ENCODE measurements at regions not wholly inside any gene's neighbourhood (a gene's known extent, or its start where the extent isn't known, plus 50 kb on each side); places are given as distances from the start of the nearest gene placed in this dataset.
"Not testable (repeated sequence)": the region's sequence is repeated elsewhere in the genome, so short reads cannot be mapped to it uniquely, and the experiment has no call there.

DNA sequence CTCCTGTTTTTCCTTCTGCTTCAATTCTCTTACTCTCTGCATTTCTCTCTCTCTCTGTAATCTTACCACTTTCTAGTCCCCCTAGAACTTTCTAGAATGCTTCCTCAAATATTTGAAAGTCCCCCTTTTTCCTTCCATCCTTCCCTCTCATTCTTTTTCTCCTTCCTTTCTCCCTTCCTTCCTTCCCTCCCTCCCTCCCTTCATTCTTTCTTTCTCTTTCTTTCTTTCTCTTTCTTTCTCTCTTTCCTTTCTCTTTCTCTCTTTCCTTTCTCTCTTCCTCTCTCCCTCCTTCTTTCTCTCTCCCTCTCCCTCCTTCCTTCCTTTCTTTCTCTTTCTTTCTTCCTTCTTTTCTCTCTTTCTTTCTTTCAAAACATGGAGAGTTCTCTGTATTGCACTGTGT lies 201.4 kb upstream of the IGF1 start:
- TF ChIP-seq, protein P1, sequence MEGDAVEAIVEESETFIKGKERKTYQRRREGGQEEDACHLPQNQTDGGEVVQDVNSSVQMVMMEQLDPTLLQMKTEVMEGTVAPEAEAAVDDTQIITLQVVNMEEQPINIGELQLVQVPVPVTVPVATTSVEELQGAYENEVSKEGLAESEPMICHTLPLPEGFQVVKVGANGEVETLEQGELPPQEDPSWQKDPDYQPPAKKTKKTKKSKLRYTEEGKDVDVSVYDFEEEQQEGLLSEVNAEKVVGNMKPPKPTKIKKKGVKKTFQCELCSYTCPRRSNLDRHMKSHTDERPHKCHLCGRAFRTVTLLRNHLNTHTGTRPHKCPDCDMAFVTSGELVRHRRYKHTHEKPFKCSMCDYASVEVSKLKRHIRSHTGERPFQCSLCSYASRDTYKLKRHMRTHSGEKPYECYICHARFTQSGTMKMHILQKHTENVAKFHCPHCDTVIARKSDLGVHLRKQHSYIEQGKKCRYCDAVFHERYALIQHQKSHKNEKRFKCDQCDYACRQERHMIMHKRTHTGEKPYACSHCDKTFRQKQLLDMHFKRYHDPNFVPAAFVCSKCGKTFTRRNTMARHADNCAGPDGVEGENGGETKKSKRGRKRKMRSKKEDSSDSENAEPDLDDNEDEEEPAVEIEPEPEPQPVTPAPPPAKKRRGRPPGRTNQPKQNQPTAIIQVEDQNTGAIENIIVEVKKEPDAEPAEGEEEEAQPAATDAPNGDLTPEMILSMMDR (IDR thresholded peaks at IDR 0.05; ENCODE audit: insufficient read depth, low read length, missing control alignments), result no peak
- CTCF ChIA-PET, result no interaction called here
- POLR2A ChIA-PET, result no interaction called here
- DNase-seq (ENCODE audit: low read depth, low spot score), result no peak
- H3K4me3 ChIP-seq (ENCODE audit: low read depth, low read length), result no peak overlapping the region

DNA sequence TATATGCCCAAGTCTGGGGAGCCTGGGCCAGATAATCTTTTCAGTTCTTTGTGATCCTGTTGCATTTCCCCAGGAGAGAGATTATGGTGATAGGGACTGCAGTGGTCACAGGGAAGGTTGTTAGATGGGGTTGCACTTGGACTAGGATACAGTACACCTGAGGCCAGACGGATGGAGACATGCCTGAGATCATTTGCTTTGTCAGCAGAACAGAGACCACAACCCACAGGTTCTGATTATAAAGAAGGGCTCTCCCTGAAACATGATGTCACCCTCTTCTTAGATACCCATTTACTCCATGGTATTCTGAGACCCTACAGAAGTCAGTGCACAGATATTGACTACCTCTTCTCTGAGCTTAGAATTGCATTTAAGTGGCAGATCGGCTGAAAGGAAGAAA lies 200.9 kb upstream of the IGF1 start:
- no peak for DNase-seq (ENCODE audit: low read depth, low spot score)
- no peak overlapping the region for H3K4me3 ChIP-seq (ENCODE audit: low read depth, low read length)
- TF ChIP-seq, protein P1 (IDR thresholded peaks at IDR 0.05; ENCODE audit: insufficient read depth, low read length, missing control alignments), result no peak
- CTCF ChIA-PET, result interaction anchor here (1.3 kb wide), 1 partner anchor 199 kb away, joined by 3 read pairs; no protein-coding TSS in a partner anchor
- POLR2A ChIA-PET, result no interaction called here

DNA sequence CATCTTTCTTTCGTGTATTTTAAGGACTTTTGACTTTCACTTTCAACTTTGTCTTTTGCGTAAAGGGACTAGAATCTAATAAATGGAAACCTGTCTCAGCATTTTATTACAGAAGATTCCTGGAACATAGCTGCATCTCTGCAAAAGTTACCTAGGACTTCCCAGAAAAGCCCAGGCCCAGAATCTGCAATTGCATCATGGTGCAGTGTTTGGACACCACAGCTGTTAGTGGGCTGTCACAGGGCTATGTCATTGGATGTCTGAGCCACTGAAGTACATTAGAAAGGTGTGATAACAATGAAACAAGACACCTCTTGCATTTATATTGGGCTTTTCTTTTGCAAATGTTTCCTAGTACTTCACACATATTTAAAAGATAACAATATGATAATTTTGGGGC lies 199.9 kb upstream of the IGF1 start:
- no peak overlapping the region for H3K4me3 ChIP-seq (ENCODE audit: low read depth, low read length)
- TF ChIP-seq, protein P1 (IDR thresholded peaks at IDR 0.05; ENCODE audit: insufficient read depth, low read length, missing control alignments), result no peak
- CTCF ChIA-PET, result interaction anchor here (1.3 kb wide), 1 partner anchor 198 kb away, joined by 3 read pairs; no protein-coding TSS in a partner anchor
- POLR2A ChIA-PET, result no interaction called here
- DNase-seq (ENCODE audit: low read depth, low spot score), result no peak

DNA sequence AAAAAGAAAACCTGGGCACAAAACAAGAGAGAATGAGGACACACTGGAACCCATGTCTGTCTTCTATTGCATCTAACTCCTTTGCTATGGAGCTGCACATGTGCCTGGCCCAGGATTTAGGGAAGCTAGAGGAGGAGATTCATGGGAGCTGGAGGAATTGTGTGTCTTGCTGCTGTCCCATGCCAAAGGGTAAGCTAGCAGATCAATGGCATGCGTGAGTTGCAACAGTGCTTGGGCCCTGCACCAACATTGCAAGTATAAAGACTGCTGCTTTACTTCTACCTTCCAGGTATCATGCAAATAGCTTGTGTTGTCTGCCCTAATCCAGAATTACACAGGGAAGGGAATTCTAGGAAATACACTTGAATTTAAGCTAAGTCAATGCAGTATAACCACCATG lies 196.4 kb upstream of the IGF1 start:
- CTCF ChIA-PET, result no interaction called here

DNA sequence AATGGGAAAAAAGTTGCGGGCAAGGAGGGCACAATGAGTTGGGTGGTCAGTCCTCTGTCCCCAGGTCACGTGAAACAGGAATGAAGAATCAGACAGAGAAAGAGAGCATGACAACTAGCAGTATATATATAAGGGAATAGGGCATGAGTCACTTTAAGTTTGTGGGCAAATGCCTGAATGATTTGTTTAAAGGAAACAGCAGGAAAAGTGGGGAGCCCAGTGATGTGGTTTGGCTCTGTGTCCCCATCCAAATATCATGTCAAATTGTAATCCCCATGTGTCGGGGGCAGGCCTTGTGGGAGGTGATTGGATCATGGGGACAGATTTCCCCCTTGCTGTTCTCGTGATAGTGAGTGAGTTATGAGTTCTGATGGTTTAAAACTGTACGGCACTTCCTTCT lies 195.3 kb upstream of the IGF1 start:
- H3K4me3 ChIP-seq (ENCODE audit: low read depth, low read length), result no peak overlapping the region
- ChIA-PET CTCF (no interaction called here), POLR2A (no interaction called here)
- no peak for DNase-seq (ENCODE audit: low read depth, low spot score)
- TF ChIP-seq, protein P1 (IDR thresholded peaks at IDR 0.05; ENCODE audit: insufficient read depth, low read length, missing control alignments), result no peak

More for the DNA sequence above, 196.4 kb upstream of the IGF1 start:
- DNase-seq (ENCODE audit: low read depth, low spot score), result no peak
- H3K4me3 ChIP-seq (ENCODE audit: low read depth, low read length), result no peak overlapping the region
- POLR2A ChIA-PET, result no interaction called here
- TF ChIP-seq, protein P1 (IDR thresholded peaks at IDR 0.05; ENCODE audit: insufficient read depth, low read length, missing control alignments), result no peak

DNA sequence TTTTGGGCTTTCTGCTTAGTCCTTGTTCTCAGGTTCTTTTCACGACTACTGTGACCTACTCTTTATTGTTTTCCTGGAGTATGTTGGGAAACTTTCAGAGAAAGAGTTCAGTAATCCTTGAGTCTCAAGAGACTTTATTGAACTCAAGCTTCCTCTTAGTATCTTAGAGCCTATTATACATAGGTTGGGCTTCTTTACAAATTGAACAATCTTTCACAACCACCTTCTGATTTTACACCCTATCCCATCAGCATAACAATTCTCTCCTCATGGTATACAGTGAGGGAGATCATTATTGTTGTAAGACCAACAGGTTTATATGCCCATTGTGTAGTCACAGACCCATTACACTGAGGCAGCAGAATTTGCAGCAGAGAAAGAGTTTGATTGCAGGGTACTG lies 193.2 kb upstream of the IGF1 start:
- TF ChIP-seq, protein P1 (IDR thresholded peaks at IDR 0.05; ENCODE audit: insufficient read depth, low read length, missing control alignments), result no peak
- no peak overlapping the region for H3K4me3 ChIP-seq (ENCODE audit: low read depth, low read length)
- ChIA-PET POLR2A (no interaction called here), CTCF (interaction anchor here (1.4 to 2.1 kb wide), 2 partner anchors 14 to 29 kb away, joined by 5 read pairs; no protein-coding TSS in a partner anchor)
- no peak for DNase-seq (ENCODE audit: low read depth, low spot score)

DNA sequence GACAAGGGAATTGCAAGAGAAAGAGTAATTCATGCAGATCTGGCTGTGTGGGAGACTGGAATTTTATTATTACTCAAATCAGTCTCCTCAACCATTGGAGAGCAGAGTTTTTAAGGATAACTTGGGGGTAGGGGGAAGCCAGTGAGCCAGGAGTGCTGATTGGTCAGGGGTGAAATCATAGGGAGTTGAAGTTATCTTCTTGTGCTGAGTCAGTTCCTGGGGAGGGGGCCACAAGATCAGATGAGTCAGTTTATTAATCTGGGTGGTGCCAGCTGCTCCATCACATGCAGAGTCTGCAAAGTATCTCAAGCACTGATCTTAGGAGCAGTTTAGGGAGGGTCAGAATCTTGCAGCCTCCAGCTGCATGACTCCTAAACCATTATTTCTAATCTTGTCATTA lies 191.8 kb upstream of the IGF1 start:
- DNase-seq (ENCODE audit: low read depth, low spot score); CTCF ChIA-PET; POLR2A ChIA-PET; H3K4me3 ChIP-seq (ENCODE audit: low read depth, low read length): not testable (repeated sequence)

Data from AG04449 (cell line).